ENCODE measurements at regions not wholly inside any gene's neighbourhood (a gene's known extent, or its start where the extent isn't known, plus 50 kb on each side); places are given as distances from the start of the nearest gene placed in this dataset.

DNA sequence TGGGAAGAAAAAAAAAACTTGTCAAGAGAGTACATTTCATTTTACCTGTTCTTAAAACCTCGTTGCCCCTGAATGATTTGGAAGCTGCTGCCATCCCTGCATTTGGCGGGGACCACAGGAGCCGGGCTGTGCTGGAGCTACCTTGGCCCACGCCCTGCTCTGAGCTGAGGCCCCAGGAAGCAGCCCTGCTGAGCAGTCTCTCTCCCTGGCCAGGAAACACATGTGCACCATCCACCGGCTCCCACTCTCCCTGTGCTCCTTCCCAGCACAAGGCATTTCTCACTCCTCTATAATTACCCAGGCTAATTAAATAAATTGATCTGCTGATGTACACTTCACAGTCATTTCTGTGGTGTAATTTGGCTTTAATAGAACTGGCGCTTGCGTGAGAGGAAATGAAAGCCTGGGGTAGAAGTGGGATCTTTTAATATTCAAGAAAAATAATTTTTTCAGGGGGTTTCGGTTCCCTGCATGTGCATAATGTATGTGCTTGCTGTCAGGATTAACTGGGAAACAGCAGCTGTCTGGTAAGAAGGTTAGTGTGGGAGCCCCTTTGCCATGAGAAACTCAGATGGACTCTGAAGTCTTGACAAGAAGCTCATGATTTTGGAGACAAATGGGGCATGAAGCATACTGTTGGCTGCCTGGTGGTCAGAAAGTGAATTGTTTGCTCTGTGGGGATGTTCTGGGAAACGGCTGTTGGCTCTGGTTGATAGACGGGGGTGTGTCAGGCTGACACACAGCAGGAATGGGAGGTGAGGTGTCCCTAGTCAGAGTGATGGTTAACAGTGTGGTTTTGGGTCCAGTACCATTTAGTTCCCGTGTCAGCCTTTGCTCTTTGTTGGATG lies 252.3 kb upstream of the EEF2KMT start:
- no peak for DNase-seq (ENCODE audit: low spot score)
- POLR2A ChIA-PET (ENCODE audit: low non-redundant PET) = no interaction called here
- no peak overlapping the region for H3K27ac ChIP-seq
- CTCF ChIA-PET = no interaction called here
- TF ChIP-seq, protein P1, sequence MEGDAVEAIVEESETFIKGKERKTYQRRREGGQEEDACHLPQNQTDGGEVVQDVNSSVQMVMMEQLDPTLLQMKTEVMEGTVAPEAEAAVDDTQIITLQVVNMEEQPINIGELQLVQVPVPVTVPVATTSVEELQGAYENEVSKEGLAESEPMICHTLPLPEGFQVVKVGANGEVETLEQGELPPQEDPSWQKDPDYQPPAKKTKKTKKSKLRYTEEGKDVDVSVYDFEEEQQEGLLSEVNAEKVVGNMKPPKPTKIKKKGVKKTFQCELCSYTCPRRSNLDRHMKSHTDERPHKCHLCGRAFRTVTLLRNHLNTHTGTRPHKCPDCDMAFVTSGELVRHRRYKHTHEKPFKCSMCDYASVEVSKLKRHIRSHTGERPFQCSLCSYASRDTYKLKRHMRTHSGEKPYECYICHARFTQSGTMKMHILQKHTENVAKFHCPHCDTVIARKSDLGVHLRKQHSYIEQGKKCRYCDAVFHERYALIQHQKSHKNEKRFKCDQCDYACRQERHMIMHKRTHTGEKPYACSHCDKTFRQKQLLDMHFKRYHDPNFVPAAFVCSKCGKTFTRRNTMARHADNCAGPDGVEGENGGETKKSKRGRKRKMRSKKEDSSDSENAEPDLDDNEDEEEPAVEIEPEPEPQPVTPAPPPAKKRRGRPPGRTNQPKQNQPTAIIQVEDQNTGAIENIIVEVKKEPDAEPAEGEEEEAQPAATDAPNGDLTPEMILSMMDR (conservative IDR thresholded peaks at IDR 0.05; ENCODE audit: low read depth) = no peak

DNA sequence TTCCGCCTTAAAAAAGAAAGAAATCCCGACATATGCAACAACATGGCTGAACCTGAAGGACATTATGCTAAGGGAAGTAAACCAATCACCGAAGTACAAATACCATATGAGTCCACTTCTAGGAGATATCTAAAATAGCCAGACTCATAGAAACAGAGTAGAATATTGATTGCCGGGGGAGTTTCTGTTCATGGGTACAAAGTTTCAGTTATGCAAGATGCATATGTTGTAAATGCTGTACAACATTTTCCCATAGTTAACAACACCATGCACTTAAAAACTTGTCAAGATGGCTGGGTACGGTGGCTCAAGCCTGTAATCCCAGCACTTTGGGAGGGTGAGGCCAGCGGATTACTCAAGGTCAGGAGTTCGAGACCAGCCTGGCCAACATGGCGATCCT lies 251.5 kb upstream of the EEF2KMT start:
- H3K27ac ChIP-seq = no peak overlapping the region
- ChIA-PET CTCF (no interaction called here), POLR2A (ENCODE audit: low non-redundant PET) (no interaction called here)
- TF ChIP-seq, protein P1 (conservative IDR thresholded peaks at IDR 0.05; ENCODE audit: low read depth) = no peak
- no peak for DNase-seq (ENCODE audit: low spot score)

DNA sequence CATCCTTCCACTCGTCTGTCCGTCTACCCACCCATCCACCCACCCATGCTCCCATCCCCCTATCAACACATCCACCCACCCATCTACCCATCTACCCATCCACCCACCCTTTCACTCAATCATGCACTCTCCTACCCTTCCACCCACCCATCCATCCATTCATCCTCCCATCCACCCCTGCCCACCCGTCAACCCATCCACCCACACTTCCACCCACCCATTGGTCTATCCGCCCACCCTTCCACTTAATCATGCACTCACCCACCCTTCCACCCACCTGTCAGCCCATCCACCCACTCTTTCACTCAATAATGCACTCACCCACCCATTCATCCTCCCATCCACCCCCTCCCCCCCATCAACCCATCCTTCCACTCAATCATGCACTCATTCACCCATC lies 250.0 kb upstream of the EEF2KMT start:
- DNase-seq (ENCODE audit: low spot score) = no peak
- ChIA-PET CTCF (no interaction called here), POLR2A (ENCODE audit: low non-redundant PET) (no interaction called here)
- TF ChIP-seq, protein P1 (conservative IDR thresholded peaks at IDR 0.05; ENCODE audit: low read depth) = no peak
- no peak overlapping the region for H3K27ac ChIP-seq

DNA sequence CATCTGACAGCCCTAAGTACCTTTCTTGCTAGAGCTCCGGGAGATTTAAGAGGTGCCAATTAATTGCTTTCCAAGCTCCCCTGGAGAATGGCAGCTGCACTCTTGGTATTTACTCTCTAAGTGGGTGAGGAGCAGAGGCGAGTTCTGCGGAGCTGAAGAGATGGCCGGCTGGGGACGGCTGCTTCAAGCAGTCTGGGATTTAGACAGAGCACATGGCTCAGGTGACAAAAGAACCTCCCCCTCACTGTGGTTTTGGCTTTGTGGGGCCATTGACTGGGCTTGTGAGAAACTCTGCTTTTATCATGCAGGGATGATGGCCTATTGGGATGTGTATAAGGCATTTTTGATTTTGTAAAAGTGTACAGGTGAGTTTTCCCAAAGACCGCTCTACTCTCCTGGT lies 239.3 kb upstream of the EEF2KMT start:
- POLR2A ChIA-PET (ENCODE audit: low non-redundant PET) = no interaction called here
- TF ChIP-seq, protein P1 (conservative IDR thresholded peaks at IDR 0.05; ENCODE audit: low read depth) = no peak
- DNase-seq (ENCODE audit: low spot score) = no peak
- H3K27ac ChIP-seq = no peak overlapping the region
- CTCF ChIA-PET = no interaction called here

DNA sequence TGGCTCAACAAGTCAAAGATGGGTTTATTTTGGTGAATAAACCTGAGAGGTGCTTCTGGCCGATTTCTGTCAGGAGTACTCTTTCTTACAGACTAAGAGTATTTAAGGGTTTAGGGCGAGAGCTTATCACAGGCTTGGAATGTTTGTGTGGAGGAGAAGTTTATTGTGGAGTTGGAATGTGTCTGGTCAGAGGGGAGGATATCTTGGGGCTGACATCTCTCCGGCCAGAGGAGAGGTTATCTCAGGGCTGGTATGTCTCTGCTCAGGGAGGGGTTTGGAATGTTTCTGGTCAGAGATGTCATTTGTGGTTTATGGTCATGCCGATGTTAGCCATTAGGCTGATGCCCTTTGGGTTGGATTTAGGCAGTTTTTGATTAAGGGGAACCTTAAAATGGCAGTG lies 236.4 kb upstream of the EEF2KMT start:
- ChIA-PET POLR2A (ENCODE audit: low non-redundant PET) (no interaction called here), CTCF (no interaction called here)
- no peak for DNase-seq (ENCODE audit: low spot score)
- TF ChIP-seq, protein P1 (conservative IDR thresholded peaks at IDR 0.05; ENCODE audit: low read depth) = no peak
- H3K27ac ChIP-seq = no peak overlapping the region

DNA sequence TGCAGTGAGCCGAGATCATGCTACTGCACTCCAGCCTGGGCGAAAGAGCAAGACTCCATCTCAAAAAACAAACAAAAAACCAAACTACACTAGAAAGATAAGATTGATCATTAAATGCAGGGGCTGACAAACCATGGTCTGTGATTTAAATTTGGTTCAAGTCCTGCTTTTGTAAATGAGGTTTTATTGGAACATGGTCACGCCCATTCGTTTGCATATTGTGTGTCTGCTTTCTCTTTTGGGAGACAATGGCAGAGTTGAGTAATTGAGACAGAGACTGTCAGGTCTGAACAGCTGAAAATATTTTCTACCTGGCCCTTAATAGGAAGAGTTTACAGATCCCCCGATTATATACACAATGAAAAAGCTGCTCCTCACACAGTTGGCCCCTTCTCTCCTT lies 235.5 kb upstream of the EEF2KMT start:
- TF ChIP-seq, protein P1 (conservative IDR thresholded peaks at IDR 0.05; ENCODE audit: low read depth) = no peak
- CTCF ChIA-PET = interaction anchor here (0.6 kb wide), 1 partner anchor 8 kb away, joined by 3 read pairs; no protein-coding TSS in a partner anchor
- no peak overlapping the region for H3K27ac ChIP-seq
- no peak for DNase-seq (ENCODE audit: low spot score)
- POLR2A ChIA-PET (ENCODE audit: low non-redundant PET) = no interaction called here

All from RWPE1 (cell line).